ENCODE measurements at regions not wholly inside any gene's neighbourhood (a gene's known extent, or its start where the extent isn't known, plus 50 kb on each side); places are given as distances from the start of the nearest gene placed in this dataset.

- TF ChIP-seq CTCF (IDR thresholded peaks at IDR 0.05; ENCODE audit: extremely low read depth in 1 of 2, insufficient read depth in 1 of 2, low read depth in 1 of 2, low read length in 2 of 2) = no peak
- TF ChIP-seq FOS (IDR thresholded peaks at IDR 0.05; ENCODE audit: borderline replicate concordance, insufficient read depth, low read length) = no peak
These were observed 80.7 kb upstream of the ADAMTS19 start for GRCh38 chr5:129379406-129379805.
